Inferior parietal cortex (tissue), 1 donor: ENCODE measurements at regions not wholly inside any gene's neighbourhood (a gene's known extent, or its start where the extent isn't known, plus 50 kb on each side); places are given as distances from the start of the nearest gene placed in this dataset.
"Not testable (repeated sequence)": the region's sequence is repeated elsewhere in the genome, so short reads cannot be mapped to it uniquely, and the experiment has no call there.

Experiments used
- DNase-seq: peaks from one replicate; pipeline ENCODE4 v3.0.0-alpha.2; 2016; ENCODE audit errors: extremely low spot score

DNA sequence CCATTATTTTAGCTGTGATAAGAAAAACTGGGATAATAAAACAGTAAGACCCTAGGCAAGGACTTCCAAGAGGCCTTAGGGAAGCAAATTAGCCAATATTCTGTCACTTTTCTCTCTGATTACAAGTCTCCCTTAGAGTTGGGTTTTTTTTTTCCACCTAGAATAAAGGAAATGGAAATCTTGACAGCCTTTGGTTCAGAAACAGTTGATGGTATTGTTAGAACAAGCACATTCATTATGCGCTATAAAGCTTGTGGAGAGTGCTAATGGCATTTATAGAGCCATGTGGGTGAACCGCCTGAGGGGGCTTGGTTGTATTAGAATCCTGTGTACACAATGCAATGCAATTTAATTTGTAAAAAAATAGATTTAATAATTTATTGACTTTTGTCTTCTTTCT, 88.9 kb upstream of the OGFRL1 start:
- DNase-seq = no peak

DNA sequence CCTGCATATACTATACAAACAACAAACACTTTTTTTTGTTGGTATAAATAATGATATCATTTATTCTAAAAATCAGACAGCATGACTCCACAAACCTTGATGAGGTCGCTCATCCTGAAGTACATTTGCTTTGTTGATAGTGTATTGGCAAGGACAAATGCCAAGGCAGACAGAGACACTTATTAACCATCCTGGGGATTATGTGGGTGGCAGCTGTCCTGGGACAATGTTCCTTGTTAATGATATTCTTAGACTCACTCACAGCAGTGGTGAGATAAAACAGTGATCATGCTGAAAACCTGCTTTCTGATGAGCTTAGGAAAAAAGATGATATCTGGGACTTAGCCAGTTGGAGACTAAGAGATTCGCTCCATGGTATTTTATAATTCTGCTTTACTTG, 85.4 kb upstream of the OGFRL1 start:
- DNase-seq = no peak

DNA sequence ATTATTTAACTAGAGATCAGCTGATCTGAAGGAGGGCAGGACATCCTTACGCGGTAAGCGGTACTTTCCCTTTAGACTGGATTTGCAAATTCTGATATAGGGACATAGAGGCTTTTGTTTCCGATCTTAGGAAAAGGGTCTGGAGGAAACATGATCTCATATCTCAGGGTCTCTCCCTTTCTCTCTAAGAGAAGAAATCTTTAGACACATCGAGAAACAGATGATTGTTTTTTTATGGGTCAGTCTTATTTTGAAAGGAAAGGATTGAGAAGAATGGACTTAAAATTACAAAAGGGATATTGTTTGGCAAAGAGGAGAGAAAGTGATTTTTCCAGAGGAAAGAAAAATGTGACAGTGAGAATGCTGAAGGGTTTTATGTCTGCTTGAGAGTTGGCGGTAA, 83.9 kb upstream of the OGFRL1 start:
- DNase-seq = no peak

- no peak for DNase-seq
These were observed 83.2 kb upstream of the OGFRL1 start for GRCh38 chr6:71205336-71205956.

GRCh38 chr6:71206089-71206488, 82.5 kb upstream of the OGFRL1 start:
- DNase-seq = no peak

- no peak for DNase-seq
These were observed 79.4 kb upstream of the OGFRL1 start for GRCh38 chr6:71209206-71209605.

DNA sequence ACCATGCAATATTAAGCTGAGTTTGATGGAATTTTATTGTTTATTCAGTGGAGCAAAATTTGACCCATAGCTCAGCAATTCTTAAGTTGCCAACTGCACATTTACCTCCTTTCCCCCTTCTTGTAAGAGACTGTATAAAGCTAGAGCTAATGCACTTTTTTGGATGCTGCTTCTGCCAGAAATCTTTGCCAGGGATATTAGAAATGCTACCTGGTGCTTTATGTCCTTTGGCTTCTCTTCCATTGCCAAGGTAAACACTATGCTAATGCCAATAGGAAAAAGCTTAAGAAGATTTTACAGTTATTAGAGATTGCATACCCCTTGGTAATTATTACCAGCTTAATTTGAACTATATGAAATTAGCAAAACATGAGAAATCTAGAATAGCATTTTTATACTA, 79.0 kb upstream of the OGFRL1 start:
- DNase-seq = no peak

- DNase-seq = no peak
These were observed 76.8 kb upstream of the OGFRL1 start for GRCh38 chr6:71211799-71212198.

DNA sequence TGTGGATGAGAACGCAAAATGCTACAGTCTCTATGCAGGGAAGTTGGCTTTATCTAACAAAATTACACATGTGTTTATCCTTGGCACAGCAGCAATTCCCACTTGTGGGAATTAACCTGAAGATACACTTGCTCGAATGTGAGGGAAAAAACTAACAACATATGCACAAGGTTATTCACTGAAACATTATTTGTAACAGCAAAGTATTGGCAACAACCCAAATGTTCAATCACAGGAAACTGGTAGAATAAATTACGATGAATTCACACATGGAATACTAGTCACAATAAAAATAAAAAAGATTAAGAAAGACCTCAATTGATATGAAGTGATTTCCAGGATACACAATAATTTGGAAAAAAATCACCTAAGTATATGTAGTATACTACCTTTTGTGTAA, 68.1 kb upstream of the OGFRL1 start:
- no peak for DNase-seq

DNA sequence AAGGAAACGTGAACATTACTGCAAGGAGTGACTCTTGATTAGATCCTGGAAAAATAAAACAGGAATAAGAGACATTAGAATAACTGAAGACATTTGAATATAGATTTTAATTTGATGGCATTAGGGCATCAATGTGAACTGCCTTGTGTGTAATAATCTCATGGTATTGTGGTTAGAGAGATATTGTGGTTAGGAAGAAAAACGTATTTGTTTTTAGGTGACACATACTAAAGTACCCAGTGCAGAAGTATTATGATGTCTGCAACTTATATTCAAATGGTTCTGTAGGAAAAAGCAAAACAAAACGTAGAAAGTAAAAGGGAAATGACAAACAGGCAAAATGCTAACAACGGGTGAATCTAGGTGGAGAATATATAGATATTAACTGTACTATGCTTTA, 65.9 kb upstream of the OGFRL1 start:
- no peak for DNase-seq

- no peak for DNase-seq
These were observed 64.6 kb upstream of the OGFRL1 start for GRCh38 chr6:71224011-71224410.

- DNase-seq = no peak
These were observed 62.5 kb upstream of the OGFRL1 start for GRCh38 chr6:71226151-71226550.

DNA sequence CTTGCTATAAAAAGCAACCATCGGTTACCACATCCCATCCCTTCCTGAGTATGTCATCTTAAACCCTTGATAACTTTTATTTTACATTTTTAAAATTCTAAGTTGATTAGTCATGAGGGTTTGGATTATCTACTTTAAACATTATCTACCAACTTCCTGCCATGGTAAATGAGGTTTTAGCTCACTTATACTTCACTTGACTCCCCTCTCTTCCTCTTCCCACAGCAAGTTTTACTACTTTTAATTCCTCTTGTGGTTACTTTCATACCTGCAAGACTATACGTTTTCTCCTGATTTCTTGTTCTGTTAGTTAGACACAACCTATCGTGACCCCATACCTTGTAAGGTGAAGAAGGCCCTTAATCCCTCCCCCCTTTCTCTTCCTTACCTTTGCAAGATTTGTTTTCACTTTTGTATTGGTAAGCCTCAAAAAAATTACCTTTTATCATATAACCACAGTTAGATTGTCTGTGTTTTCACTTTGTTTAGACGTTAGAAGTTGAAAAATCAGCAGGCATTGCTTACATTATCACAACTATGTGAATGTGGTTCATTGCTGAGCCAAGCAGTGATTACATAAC, 60.1 kb upstream of the OGFRL1 start:
- DNase-seq = no peak

DNA sequence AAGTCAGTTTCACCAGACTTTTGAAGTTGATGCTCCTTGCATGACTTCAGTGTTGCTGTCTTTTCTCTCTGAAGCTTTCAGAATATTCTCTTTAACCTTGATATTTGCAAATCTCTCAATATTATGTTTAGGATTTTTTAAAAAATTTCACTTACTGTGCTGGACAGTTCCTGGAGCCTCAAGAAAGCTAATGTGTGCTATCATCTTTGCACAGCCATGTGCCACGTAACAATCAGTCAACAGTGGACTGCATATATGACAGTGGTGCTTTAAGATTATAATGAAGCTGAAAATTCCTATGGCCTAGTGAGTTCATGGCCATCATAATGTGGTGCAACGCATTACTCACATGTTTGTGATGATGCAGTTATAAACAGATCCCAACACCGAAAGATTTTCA, 59.1 kb upstream of the OGFRL1 start:
- no peak for DNase-seq

- not testable (repeated sequence) for DNase-seq
These were observed 55.7 kb upstream of the OGFRL1 start for GRCh38 chr6:71232890-71233289.

DNA sequence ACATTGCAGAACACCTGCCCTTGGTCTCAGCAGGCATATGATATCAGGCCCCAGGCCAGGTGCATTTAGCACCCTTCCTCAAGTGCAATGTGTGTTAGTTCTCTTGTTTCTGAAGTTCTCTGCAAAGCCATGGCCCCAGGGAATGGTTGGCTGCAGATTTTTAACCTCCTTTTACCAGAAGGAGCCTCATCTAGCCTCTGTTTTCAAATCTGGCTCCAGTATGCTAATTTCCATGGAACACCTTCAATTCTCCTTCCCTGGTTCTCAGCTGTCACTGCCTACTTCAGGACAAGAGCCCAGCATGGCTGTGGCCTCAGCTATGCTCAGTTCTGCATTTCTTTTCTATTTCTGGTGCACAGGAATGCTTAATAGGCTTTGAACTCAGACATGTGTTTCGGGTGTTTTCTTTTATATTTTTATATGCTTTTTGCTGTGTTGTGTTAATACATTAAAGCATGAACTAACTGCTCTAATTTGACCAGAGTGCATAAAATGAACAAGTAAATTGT, 51.6 kb upstream of the OGFRL1 start:
- no peak for DNase-seq

DNA sequence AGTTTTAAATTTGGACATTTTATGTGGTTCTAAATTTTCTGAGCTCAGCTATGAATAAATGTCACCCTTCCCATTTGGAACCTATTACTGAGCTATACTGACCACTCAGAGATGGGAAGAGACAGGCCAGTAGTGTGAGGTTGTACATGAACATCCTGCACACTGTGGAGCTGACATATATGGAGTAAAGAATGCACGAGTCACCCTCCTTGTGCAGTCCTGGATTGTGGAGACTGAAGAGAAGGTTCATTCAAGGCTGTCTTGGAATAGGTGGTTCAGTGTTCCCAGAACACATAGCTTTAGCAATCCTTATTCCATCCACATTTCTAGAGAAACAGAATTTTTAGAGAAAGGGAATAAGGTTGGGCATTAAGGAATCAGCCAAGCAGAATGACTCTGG, 50.3 kb upstream of the OGFRL1 start:
- DNase-seq = no peak
